H1 (cell line): ENCODE measurements at regions not wholly inside any gene's neighbourhood (a gene's known extent, or its start where the extent isn't known, plus 50 kb on each side); places are given as distances from the start of the nearest gene placed in this dataset.

Source experiments
- CTCF ChIA-PET: fragments of 300-600 bp; sonication (Branson Sonifier 250); formaldehyde crosslinking; loops from one replicate; lab custom pipeline; 2021; ENCODE audit not compliant: partially characterized antibody; lab: Charles Lee
- POLR2A ChIA-PET: fragments of 300-600 bp; sonication (Branson Sonifier 250); formaldehyde crosslinking; loops from one replicate; lab custom pipeline; 2021; ENCODE audit warnings: inconsistent platforms; ENCODE audit not compliant: partially characterized antibody; lab: Charles Lee
- DNase-seq, 2 experiments: peaks; one replicate each; pipeline versions ENCODE4 v3.0.0 to v3.0.0-alpha.2; 2010 to 2022; ENCODE audit warnings: low spot score in 2 of 2, low read depth in 1 of 2, mixed read lengths in 1 of 2
- FAIRE-seq: peaks from 2 replicates; lab custom pipeline; 2011; peaks lifted over from hg19 to GRCh38; lab: Jason Lieb, UNC
- H2AFZ ChIP-seq: 2 replicates; pipeline ENCODE4 v1.8.1; 2012; ENCODE audit warnings: low read length, inconsistent platforms
- H2AK5ac ChIP-seq: 2 replicates; pipeline ENCODE4 v1.6.1; 2013; ENCODE audit warnings: low read depth, low read length
- H2BK120ac ChIP-seq: replicated peaks from 2 replicates; pipeline ENCODE3; 2013; ENCODE audit warnings: low read depth, low read length, inconsistent platforms
- H2BK12ac ChIP-seq: 2 replicates; pipeline ENCODE4 v1.6.1; 2013; ENCODE audit warnings: low read depth, low read length
- H2BK15ac ChIP-seq: 2 replicates; pipeline ENCODE4 v1.6.1; 2013; ENCODE audit warnings: low read length
- H2BK20ac ChIP-seq: 2 replicates; pipeline ENCODE4 v1.6.1; 2013; ENCODE audit warnings: low read length
- H2BK5ac ChIP-seq: 2 replicates; pipeline ENCODE4 v1.6.1; 2013; ENCODE audit warnings: low read depth, low read length
- H3K14ac ChIP-seq: 2 replicates; pipeline ENCODE4 v1.6.1; 2013; ENCODE audit warnings: inconsistent platforms; ENCODE audit not compliant: insufficient read length
- H3K18ac ChIP-seq: 2 replicates; pipeline ENCODE4 v1.6.1; 2013; ENCODE audit warnings: low read length; ENCODE audit errors: extremely low read depth
- H3K23ac ChIP-seq: 2 replicates; pipeline ENCODE4 v1.6.1; 2013; ENCODE audit warnings: inconsistent platforms; ENCODE audit not compliant: insufficient read length
- H3K23me2 ChIP-seq: 2 replicates; pipeline ENCODE4 v1.6.1; 2013; ENCODE audit warnings: low read depth, low read length
- H3K27ac ChIP-seq: 2 replicates; pipeline ENCODE4 v1.6.1; 2011; ENCODE audit warnings: low read depth, low read length, inconsistent platforms
- H3K27me3 ChIP-seq, 4 experiments: replicated peaks in 1 of 4; 1 replicate in 1 of 4; 2 replicates in 3 of 4; pipeline versions ENCODE4 v1.6.1 to v1.8.1; 2011 to 2013; ENCODE audit warnings: low read length in 3 of 4, mild to moderate bottlenecking in 3 of 4, inconsistent platforms in 2 of 4, mixed read lengths in 2 of 4, moderate library complexity in 1 of 4; ENCODE audit not compliant: control insufficient read depth in 3 of 4, insufficient read depth in 3 of 4; ENCODE audit errors: extremely low read depth in 1 of 4
- H3K36me3 ChIP-seq, 4 experiments: 2 replicates each; pipeline versions ENCODE4 v1.6.1 to v1.8.1; 2011 to 2013; ENCODE audit warnings: mild to moderate bottlenecking in 4 of 4, low read length in 3 of 4, moderate library complexity in 2 of 4, control low read depth in 1 of 4, inconsistent platforms in 1 of 4; ENCODE audit not compliant: insufficient read depth in 4 of 4, control insufficient read depth in 2 of 4
- H3K4ac ChIP-seq: replicated peaks from 2 replicates; pipeline ENCODE3; 2013; ENCODE audit warnings: low read length, low read depth, mixed read lengths, inconsistent platforms; ENCODE audit not compliant: insufficient read length
- H3K4me1 ChIP-seq, 4 experiments: replicated peaks in 1 of 4; 1 replicate in 1 of 4; 2 replicates in 3 of 4; pipeline versions ENCODE4 v1.6.1 to v1.8.1; 2011 to 2013; ENCODE audit warnings: low read length in 3 of 4, inconsistent platforms in 2 of 4, mixed read lengths in 1 of 4; ENCODE audit not compliant: insufficient read depth in 4 of 4, control insufficient read depth in 3 of 4
- H3K4me2 ChIP-seq, 2 experiments: 2 replicates each; pipeline versions ENCODE4 v1.6.1 to v1.8.1; 2011 to 2013; ENCODE audit warnings: low read depth in 2 of 2, low read length in 2 of 2, control low read depth in 1 of 2, inconsistent platforms in 1 of 2, mild to moderate bottlenecking in 1 of 2; ENCODE audit not compliant: insufficient read depth in 1 of 2
- H3K4me3 ChIP-seq, 4 experiments: fragments of 200-600, 300-600 bp in 1 of 4; sonication (generic), shearing (Covaris generic), sonication (Bioruptor Twin) in 1 of 4; 2 replicates each; pipeline versions ENCODE4 v1.5.1 to v1.8.1; 2011 to 2016; ENCODE audit warnings: low read length in 4 of 4, low read depth in 3 of 4, control low read depth in 2 of 4, inconsistent platforms in 2 of 4, mild to moderate bottlenecking in 2 of 4, mixed read lengths in 1 of 4, moderate library complexity in 1 of 4; ENCODE audit not compliant: insufficient read depth in 2 of 4; ENCODE audit errors: extremely low read depth in 1 of 4
- H3K56ac ChIP-seq: replicated peaks from 2 replicates; pipeline ENCODE3; 2013; ENCODE audit warnings: low read depth, mild to moderate bottlenecking, mixed read lengths, low read length, inconsistent platforms; ENCODE audit not compliant: insufficient read length
- H3K79me1 ChIP-seq: 2 replicates; pipeline ENCODE4 v1.6.1; 2013; ENCODE audit warnings: low read depth, low read length, control low read depth
- H3K79me2 ChIP-seq, 2 experiments: 2 replicates each; pipeline versions ENCODE4 v1.6.1 to v1.8.1; 2012 to 2013; ENCODE audit warnings: low read length in 2 of 2, mild to moderate bottlenecking in 2 of 2, inconsistent platforms in 1 of 2; ENCODE audit not compliant: insufficient read depth in 2 of 2, control insufficient read depth in 1 of 2
- H3K9ac ChIP-seq, 4 experiments: replicated peaks in 1 of 4; 1 replicate in 1 of 4; 2 replicates in 3 of 4; pipeline versions ENCODE4 v1.6.1 to v1.8.1; 2011 to 2013; ENCODE audit warnings: low read depth in 3 of 4, low read length in 3 of 4, control low read depth in 2 of 4, mild to moderate bottlenecking in 2 of 4, moderate library complexity in 2 of 4, inconsistent platforms in 1 of 4; ENCODE audit errors: extremely low read depth in 1 of 4
- H3K9me3 ChIP-seq, 2 experiments: 2 replicates each; pipeline versions ENCODE4 v1.6.1 to v1.8.1; 2012 to 2013; ENCODE audit warnings: mild to moderate bottlenecking in 2 of 2, moderate library complexity in 2 of 2, control low read depth in 1 of 2, inconsistent platforms in 1 of 2, low read depth in 1 of 2, low read length in 1 of 2, mixed read lengths in 1 of 2; ENCODE audit not compliant: insufficient read depth in 2 of 2
- H4K20me1 ChIP-seq, 2 experiments: replicated peaks in 1 of 2; 2 replicates each; pipeline versions ENCODE3 to v1.8.1; 2011 to 2013; ENCODE audit warnings: inconsistent platforms in 2 of 2, low read length in 2 of 2, mild to moderate bottlenecking in 1 of 2; ENCODE audit not compliant: insufficient read depth in 2 of 2, control insufficient read depth in 1 of 2
- H4K5ac ChIP-seq: 2 replicates; pipeline ENCODE4 v1.6.1; 2013; ENCODE audit warnings: low read length, low read depth, mixed read lengths, inconsistent platforms; ENCODE audit not compliant: insufficient read length
- H4K8ac ChIP-seq: 2 replicates; pipeline ENCODE4 v1.8.0; 2013; ENCODE audit warnings: mild to moderate bottlenecking, moderate library complexity, low read length, inconsistent platforms; ENCODE audit not compliant: insufficient read depth; ENCODE audit errors: extremely low read depth
- H4K91ac ChIP-seq: replicated peaks from 2 replicates; pipeline ENCODE3; 2013; ENCODE audit warnings: low read length, mixed read lengths, inconsistent platforms; ENCODE audit not compliant: insufficient read length
- GABPA ChIP-seq: IDR thresholded peaks from 2 replicates; pipeline ENCODE4 v1.6.1; 2011; ENCODE audit warnings: mild to moderate bottlenecking, low read length, moderate library complexity, borderline replicate concordance; ENCODE audit not compliant: insufficient read depth
- POLR2A ChIP-seq, 2 experiments: IDR thresholded peaks; 1 replicate in 1 of 2; 2 replicates in 1 of 2; pipeline ENCODE4 v1.6.1; 2011; ENCODE audit warnings: low read depth in 2 of 2, low read length in 2 of 2, mild to moderate bottlenecking in 2 of 2; ENCODE audit errors: control extremely low read depth in 1 of 2
- WGBS, 2 experiments: shearing (Covaris generic) in 1 of 2; methylation state at CpG; one replicate each; pipeline versions ENCODE4 v1.1.6 to v1.1.7; 2013 to 2015; ENCODE audit warnings: low lambda C conversion rate in 2 of 2, mixed read lengths in 2 of 2, inconsistent platforms in 1 of 2, low coverage in 1 of 2, missing lambda C conversion rate in 1 of 2; ENCODE audit not compliant: insufficient replicate concordance in 2 of 2, insufficient coverage in 1 of 2, insufficient read length in 1 of 2; ENCODE audit errors: extremely low coverage in 1 of 2, missing lambda C conversion rate in 1 of 2; 5-methylcytosine and 5-hydroxymethylcytosine counted together
- TF ChIP-seq, protein P1 (sequence below): IDR thresholded peaks from 2 replicates; pipeline ENCODE4 v1.6.1; 2012; ENCODE audit warnings: inconsistent platforms

DNA sequence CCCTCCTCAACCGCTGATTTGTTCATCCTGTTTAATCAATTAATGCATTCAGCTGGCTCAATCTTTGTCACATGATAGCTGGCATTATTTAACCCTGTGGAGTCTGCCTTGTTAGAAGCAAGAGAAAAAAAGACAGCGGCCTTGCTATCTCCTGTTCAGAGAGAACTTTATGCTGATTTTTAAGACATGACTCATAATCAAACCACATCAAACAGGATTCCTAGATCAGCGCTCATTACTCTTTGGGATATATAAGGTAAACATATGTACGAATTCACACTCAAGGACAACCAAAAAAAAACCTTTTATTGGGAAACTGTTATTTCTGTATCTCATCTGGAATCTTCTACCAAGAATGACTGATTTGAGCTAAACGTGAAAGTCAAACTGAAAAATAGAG lies 195.1 kb downstream of the C1D start:
- Histone ChIP-seq H2BK120ac (no peak overlapping the region), H2BK20ac (no peak overlapping the region), H4K8ac (no peak overlapping the region), H2BK5ac (no peak overlapping the region), H3K9me3 (no peaks in the 10 kb centered on the region), H2BK12ac (no peak overlapping the region), H3K36me3 (no peaks in the 10 kb centered on the region), H3K23me2 (no peaks in the 10 kb centered on the region), H3K27me3 (no peaks in the 10 kb centered on the region), H4K91ac (no peak overlapping the region), H3K4me2 (no peak overlapping the region), H3K23ac (no peak overlapping the region), H3K18ac (no peak overlapping the region), H3K9ac (no peak overlapping the region), H3K27ac (no peak overlapping the region), H3K4me1 (peaks cover 0 to 5% (median 5%) of the 10 kb centered on the region in 4 experiments; a peak in 4 of 7 replicates), H2AFZ (no peak overlapping the region), H3K79me1 (no peaks in the 10 kb centered on the region), H4K5ac (no peak overlapping the region), H2AK5ac (no peak overlapping the region), H3K4ac (no peak overlapping the region), H2BK15ac (no peak overlapping the region), H3K4me3 (no peak overlapping the region), H3K56ac (no peak overlapping the region), H4K20me1 (no peaks in the 10 kb centered on the region), H3K14ac (no peak overlapping the region), H3K79me2 (no peaks in the 10 kb centered on the region)
- DNase-seq (no peak), FAIRE-seq (no peak)
- ChIA-PET CTCF (interaction anchor here (0.7 to 1.2 kb wide), 2 partner anchors 9 to 800 kb away, joined by 3 read pairs; no protein-coding TSS in a partner anchor), POLR2A (no interaction called here)
- TF ChIP-seq GABPA = no peak
- TF ChIP-seq POLR2A (IDR thresholded peaks at IDR 0.05; ENCODE audit: control extremely low read depth in 1 of 2, low read depth in 2 of 2, low read length in 2 of 2) = no peak
- TF ChIP-seq, protein P1, sequence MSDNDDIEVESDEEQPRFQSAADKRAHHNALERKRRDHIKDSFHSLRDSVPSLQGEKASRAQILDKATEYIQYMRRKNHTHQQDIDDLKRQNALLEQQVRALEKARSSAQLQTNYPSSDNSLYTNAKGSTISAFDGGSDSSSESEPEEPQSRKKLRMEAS = no peak
- WGBS, 2 experiments = 79% methylated on average over 5 of the region's 5 CpGs; no CpG with 5 or more reads in 1 of the 2 experiments
